ENCODE measurements at regions not wholly inside any gene's neighbourhood (a gene's known extent, or its start where the extent isn't known, plus 50 kb on each side); places are given as distances from the start of the nearest gene placed in this dataset.

DNA sequence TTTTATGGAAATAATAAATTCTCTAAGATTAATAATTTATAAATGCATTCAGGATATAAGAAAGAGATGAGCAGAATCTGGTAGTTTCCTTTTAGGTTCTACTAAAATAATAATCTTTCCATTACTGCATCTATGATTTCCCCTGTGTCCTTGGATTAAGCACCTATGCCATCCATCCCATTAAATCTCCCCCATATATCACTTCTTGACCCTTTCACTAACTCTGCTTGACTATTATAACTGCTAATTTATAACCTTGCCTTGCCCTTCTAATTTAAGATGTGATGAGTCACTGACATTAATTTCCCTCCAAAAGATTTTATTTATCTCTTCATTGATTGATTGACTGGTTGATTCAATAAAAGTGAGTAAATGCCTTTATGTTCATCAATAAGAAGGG is 348.3 kb upstream of the LRATD1 start:
- TF ChIP-seq CTCF (IDR thresholded peaks at IDR 0.05; ENCODE audit: borderline replicate concordance), result no peak

GRCh38 chr2:14285812-14286211 is 346.7 kb upstream of the LRATD1 start:
- Histone ChIP-seq H3K27ac (replicated peaks) (no peak overlapping the region), H3K4me3 (no peak overlapping the region), H3K9me3 (replicated peaks) (no peaks in the 10 kb centered on the region), H3K4me1 (no peaks in the 10 kb centered on the region), H3K27me3 (ENCODE audit: low read depth) (no peaks in the 10 kb centered on the region), H3K36me3 (no peaks in the 10 kb centered on the region)
- intact Hi-C loops (cut with micrococcal nuclease), result no loop called here
- no peak for DNase-seq
- no peak for TF ChIP-seq CTCF (IDR thresholded peaks at IDR 0.05; ENCODE audit: borderline replicate concordance)

More for the DNA sequence above, 348.3 kb upstream of the LRATD1 start:
- no peaks in the 10 kb centered on the region for H3K27me3 ChIP-seq (ENCODE audit: low read depth)
- no peak for DNase-seq
- H3K4me3 ChIP-seq, result no peak overlapping the region
- H3K36me3 ChIP-seq, result no peaks in the 10 kb centered on the region
- no peaks in the 10 kb centered on the region for H3K9me3 ChIP-seq (replicated peaks)
- no peak overlapping the region for H3K27ac ChIP-seq (replicated peaks)
- H3K4me1 ChIP-seq, result no peaks in the 10 kb centered on the region
- intact Hi-C loops (cut with micrococcal nuclease), result no loop called here

DNA sequence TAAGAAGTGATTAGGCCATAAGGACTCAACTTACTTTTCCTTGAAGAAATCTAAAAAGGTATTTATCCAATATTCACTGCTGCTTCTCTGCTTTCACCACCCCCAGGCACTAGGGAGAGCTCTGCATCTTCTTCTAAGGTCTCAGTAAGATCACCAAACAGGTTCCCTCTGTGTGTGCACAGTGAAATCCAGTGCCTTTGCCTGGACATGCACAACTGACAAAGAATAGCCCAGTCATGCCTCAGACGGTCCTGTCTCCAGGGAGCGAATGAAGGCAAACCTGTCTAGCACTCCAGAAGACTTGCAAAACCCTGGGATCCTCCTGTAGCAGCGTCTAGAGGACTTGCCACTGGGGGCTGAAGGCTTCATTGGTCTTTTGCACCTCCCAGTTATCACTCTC is 344.5 kb upstream of the LRATD1 start:
- H3K4me3 ChIP-seq, result no peak overlapping the region
- H3K27me3 ChIP-seq (ENCODE audit: low read depth), result no peaks in the 10 kb centered on the region
- DNase-seq, result no peak
- intact Hi-C loops (cut with micrococcal nuclease), result no loop called here
- H3K36me3 ChIP-seq, result no peaks in the 10 kb centered on the region
- TF ChIP-seq CTCF (IDR thresholded peaks at IDR 0.05; ENCODE audit: borderline replicate concordance), result no peak
- H3K4me1 ChIP-seq, result no peaks in the 10 kb centered on the region
- H3K9me3 ChIP-seq (replicated peaks), result no peaks in the 10 kb centered on the region
- no peak overlapping the region for H3K27ac ChIP-seq (replicated peaks)

- intact Hi-C loops (cut with micrococcal nuclease), result no loop called here
- H3K27ac ChIP-seq (replicated peaks), result no peak overlapping the region
- no peaks in the 10 kb centered on the region for H3K9me3 ChIP-seq (replicated peaks)
- no peak for TF ChIP-seq CTCF (IDR thresholded peaks at IDR 0.05; ENCODE audit: borderline replicate concordance)
- H3K4me3 ChIP-seq, result no peak overlapping the region
- H3K27me3 ChIP-seq (ENCODE audit: low read depth), result no peaks in the 10 kb centered on the region
- H3K36me3 ChIP-seq, result no peaks in the 10 kb centered on the region
- no peaks in the 10 kb centered on the region for H3K4me1 ChIP-seq
- DNase-seq, result no peak
Measured at GRCh38 chr2:14292964-14293363, 339.6 kb upstream of the LRATD1 start.

- Histone ChIP-seq H3K4me1 (no peaks in the 10 kb centered on the region), H3K27me3 (ENCODE audit: low read depth) (no peaks in the 10 kb centered on the region), H3K4me3 (no peak overlapping the region), H3K9me3 (replicated peaks) (no peaks in the 10 kb centered on the region), H3K27ac (replicated peaks) (no peak overlapping the region), H3K36me3 (no peaks in the 10 kb centered on the region)
- TF ChIP-seq CTCF (IDR thresholded peaks at IDR 0.05; ENCODE audit: borderline replicate concordance), result no peak
- intact Hi-C loops (cut with micrococcal nuclease), result no loop called here
- DNase-seq, result no peak
Measured at GRCh38 chr2:14297340-14297739, 335.2 kb upstream of the LRATD1 start.

DNA sequence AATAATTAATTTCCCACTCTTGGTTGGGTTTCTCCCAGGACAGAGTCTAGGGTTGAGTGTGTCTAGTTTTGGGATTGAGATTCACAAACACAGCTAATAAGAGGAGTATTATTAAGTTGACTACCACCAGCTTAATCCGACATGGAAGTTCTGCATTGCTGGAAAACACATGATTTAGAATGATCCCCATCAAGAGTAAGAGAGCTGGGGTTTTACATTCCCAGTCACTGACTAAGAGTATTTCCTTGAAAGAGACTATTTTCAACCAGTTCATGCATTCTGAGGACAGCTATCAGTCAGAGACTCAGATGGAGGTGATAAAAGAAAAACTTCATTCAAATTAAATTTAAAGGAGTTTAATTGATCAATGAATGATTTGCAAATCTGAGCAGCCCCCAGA is 334.6 kb upstream of the LRATD1 start:
- H3K9me3 ChIP-seq (replicated peaks), result no peaks in the 10 kb centered on the region
- intact Hi-C loops (cut with micrococcal nuclease), result no loop called here
- no peak for TF ChIP-seq CTCF (IDR thresholded peaks at IDR 0.05; ENCODE audit: borderline replicate concordance)
- H3K4me1 ChIP-seq, result no peaks in the 10 kb centered on the region
- no peak overlapping the region for H3K27ac ChIP-seq (replicated peaks)
- DNase-seq, result no peak
- H3K27me3 ChIP-seq (ENCODE audit: low read depth), result no peaks in the 10 kb centered on the region
- no peaks in the 10 kb centered on the region for H3K36me3 ChIP-seq
- no peak overlapping the region for H3K4me3 ChIP-seq

Measured in left ventricle myocardium inferior (tissue), 1 donor.